Brain microvascular endothelial cell (primary cell): ENCODE measurements at regions not wholly inside any gene's neighbourhood (a gene's known extent, or its start where the extent isn't known, plus 50 kb on each side); places are given as distances from the start of the nearest gene placed in this dataset.

ENCODE experiments used
- DNase-seq: peaks from one replicate; pipeline ENCODE4 v3.0.0-alpha.2; 2020
- H3K27ac ChIP-seq: fragments of 250-450 bp; sonication (Bioruptor Pico); 2 replicates; pipeline ENCODE4 v1.5.1; 2020; ENCODE audit warnings: mild to moderate bottlenecking, moderate library complexity
- H3K27me3 ChIP-seq: fragments of 250-450 bp; sonication (Bioruptor Pico); replicated peaks from 2 replicates; pipeline ENCODE4 v1.5.1; 2020; ENCODE audit warnings: mild to moderate bottlenecking
- H3K36me3 ChIP-seq: fragments of 250-450 bp; sonication (Bioruptor Pico); replicated peaks from 2 replicates; pipeline ENCODE4 v1.5.1; 2020; ENCODE audit warnings: mild to moderate bottlenecking
- H3K4me3 ChIP-seq: 2 replicates; pipeline ENCODE4 v1.5.1; 2011; ENCODE audit warnings: low read depth, mild to moderate bottlenecking, control low read depth, low read length, moderate library complexity
- CTCF ChIP-seq: IDR thresholded peaks from 2 replicates; pipeline ENCODE4 v1.5.1; 2011; ENCODE audit warnings: low read depth, mild to moderate bottlenecking, moderate library complexity, low read length, control low read depth, inconsistent platforms; ENCODE audit errors: missing control alignments
- in situ Hi-C: cut with HindIII; loops from 2 replicates; pipeline ENCODE4 v1.10.0; 2017; ENCODE audit warnings: low sequenced_read_pairs, low pct_ligation_motif_present

GRCh38 chr15:91759560-91759959 lies 93.9 kb upstream of the SLCO3A1 start:
- no peaks in the 10 kb centered on the region for H3K27me3 ChIP-seq
- no peak for DNase-seq
- no peak for TF ChIP-seq CTCF
- H3K27ac ChIP-seq, result no peak overlapping the region
- in situ Hi-C loops, result no loop called here
- no peak overlapping the region for H3K4me3 ChIP-seq
- H3K36me3 ChIP-seq, result no peaks in the 10 kb centered on the region

- Histone ChIP-seq H3K27me3 (no peaks in the 10 kb centered on the region), H3K36me3 (no peaks in the 10 kb centered on the region), H3K4me3 (no peak overlapping the region), H3K27ac (no peak overlapping the region)
- no peak for DNase-seq
- in situ Hi-C loops, result no loop called here
- TF ChIP-seq CTCF, result no peak
Observed at GRCh38 chr15:91765660-91766059, 87.8 kb upstream of the SLCO3A1 start.

- DNase-seq, result no peak
- Histone ChIP-seq H3K4me3 (no peak overlapping the region), H3K27me3 (no peaks in the 10 kb centered on the region), H3K36me3 (no peaks in the 10 kb centered on the region), H3K27ac (no peak overlapping the region)
- in situ Hi-C loops, result no loop called here
- TF ChIP-seq CTCF, result no peak
Observed at GRCh38 chr15:91769476-91769875, 84.0 kb upstream of the SLCO3A1 start.

GRCh38 chr15:91769894-91770293 lies 83.6 kb upstream of the SLCO3A1 start:
- in situ Hi-C loops, result no loop called here
- TF ChIP-seq CTCF, result no peak

GRCh38 chr15:91776104-91776503 lies 77.4 kb upstream of the SLCO3A1 start:
- Histone ChIP-seq H3K4me3 (no peak overlapping the region), H3K27me3 (no peaks in the 10 kb centered on the region), H3K27ac (no peak overlapping the region), H3K36me3 (no peaks in the 10 kb centered on the region)
- no peak for TF ChIP-seq CTCF
- in situ Hi-C loops, result no loop called here
- no peak for DNase-seq

More at GRCh38 chr15:91769894-91770293, 83.6 kb upstream of the SLCO3A1 start:
- no peaks in the 10 kb centered on the region for H3K36me3 ChIP-seq
- DNase-seq, result no peak
- H3K27ac ChIP-seq, result no peak overlapping the region
- H3K4me3 ChIP-seq, result no peak overlapping the region
- H3K27me3 ChIP-seq, result no peaks in the 10 kb centered on the region

- no peaks in the 10 kb centered on the region for H3K36me3 ChIP-seq
- in situ Hi-C loops, result no loop called here
- TF ChIP-seq CTCF, result no peak
- DNase-seq, result no peak
- H3K27me3 ChIP-seq, result no peaks in the 10 kb centered on the region
- H3K4me3 ChIP-seq, result no peak overlapping the region
- no peak overlapping the region for H3K27ac ChIP-seq
Observed at GRCh38 chr15:91779960-91780359, 73.5 kb upstream of the SLCO3A1 start.
